Astrocyte (in vitro differentiated cells and primary cell): ENCODE measurements at regions not wholly inside any gene's neighbourhood (a gene's known extent, or its start where the extent isn't known, plus 50 kb on each side); places are given as distances from the start of the nearest gene placed in this dataset.
A peak's percentile ranks its signal among the peaks of the same experiment; 100 is the strongest.

Experiments
- DNase-seq: peaks from one replicate; pipeline ENCODE4 v3.0.0-alpha.2; 2010; ENCODE audit warnings: low read depth
- FAIRE-seq: peaks from 2 replicates; lab custom pipeline; 2011; peaks lifted over from hg19 to GRCh38; lab: Jason Lieb, UNC
- H2AFZ ChIP-seq: 2 replicates; pipeline ENCODE4 v1.6.0; 2012; ENCODE audit warnings: low read depth, low read length, inconsistent platforms
- H3K27ac ChIP-seq: 2 replicates; pipeline ENCODE4 v1.5.1; 2011; ENCODE audit warnings: low read depth, low read length, inconsistent platforms
- H3K27me3 ChIP-seq: 2 replicates; pipeline ENCODE4 v1.6.0; 2011; ENCODE audit warnings: low read length, inconsistent platforms; ENCODE audit not compliant: insufficient read depth
- H3K36me3 ChIP-seq: 2 replicates; pipeline ENCODE4 v1.5.1; 2011; ENCODE audit warnings: low read length, inconsistent platforms; ENCODE audit not compliant: insufficient read depth
- H3K4me1 ChIP-seq: 2 replicates; pipeline ENCODE4 v1.5.1; 2011; ENCODE audit warnings: low read length, inconsistent platforms; ENCODE audit not compliant: insufficient read depth
- H3K4me2 ChIP-seq: 2 replicates; pipeline ENCODE4 v1.6.0; 2012; ENCODE audit warnings: low read length, inconsistent platforms
- H3K4me3 ChIP-seq: 2 replicates; pipeline ENCODE4 v1.5.1; 2011; ENCODE audit warnings: low read depth, mild to moderate bottlenecking, low read length, inconsistent platforms; ENCODE audit not compliant: insufficient read depth
- H3K79me2 ChIP-seq: 2 replicates; pipeline ENCODE4 v1.6.0; 2012; ENCODE audit warnings: mild to moderate bottlenecking, low read length, inconsistent platforms; ENCODE audit not compliant: insufficient read depth
- H3K9ac ChIP-seq: 2 replicates; pipeline ENCODE4 v1.6.0; 2012; ENCODE audit warnings: mild to moderate bottlenecking, low read length, inconsistent platforms
- H3K9me3 ChIP-seq: 2 replicates; pipeline ENCODE4 v1.5.1; 2012; ENCODE audit warnings: low read depth, mild to moderate bottlenecking, low read length, inconsistent platforms; ENCODE audit not compliant: insufficient read depth
- H4K20me1 ChIP-seq: 2 replicates; pipeline ENCODE4 v1.6.0; 2012; ENCODE audit warnings: low read length, inconsistent platforms; ENCODE audit not compliant: insufficient read depth
- H3K27ac Mint-ChIP-seq: one replicate; pipeline ENCODE4 v1.8.0; 2021; ENCODE audit warnings: mild to moderate bottlenecking, mixed read lengths; ENCODE audit not compliant: unreplicated experiment
- H3K27me3 Mint-ChIP-seq: one replicate; pipeline ENCODE4 v1.8.0; 2021; ENCODE audit warnings: low read depth, mixed read lengths; ENCODE audit not compliant: unreplicated experiment
- H3K36me3 Mint-ChIP-seq: one replicate; pipeline ENCODE4 v1.8.0; 2021; ENCODE audit warnings: low read depth, mixed read lengths; ENCODE audit not compliant: unreplicated experiment
- H3K4me1 Mint-ChIP-seq: one replicate; pipeline ENCODE4 v1.8.0; 2021; ENCODE audit warnings: low read depth, mixed read lengths; ENCODE audit not compliant: unreplicated experiment
- H3K4me3 Mint-ChIP-seq: one replicate; pipeline ENCODE4 v1.8.0; 2021; ENCODE audit warnings: mild to moderate bottlenecking, moderate library complexity, mixed read lengths; ENCODE audit not compliant: unreplicated experiment
- H3K9me3 Mint-ChIP-seq: one replicate; pipeline ENCODE4 v1.8.0; 2021; ENCODE audit warnings: mild to moderate bottlenecking, mixed read lengths; ENCODE audit not compliant: unreplicated experiment
- EZH2 ChIP-seq: IDR thresholded peaks from 2 replicates; pipeline ENCODE4 v1.6.1; 2012; ENCODE audit warnings: mild to moderate bottlenecking, low read length, inconsistent platforms; ENCODE audit not compliant: insufficient read depth
- TF ChIP-seq, protein P1 (sequence below): IDR thresholded peaks from 2 replicates; pipeline ENCODE4 v1.5.1; 2011; ENCODE audit warnings: low read depth, mild to moderate bottlenecking, inconsistent platforms, low read length, moderate library complexity; ENCODE audit not compliant: insufficient read depth

DNA sequence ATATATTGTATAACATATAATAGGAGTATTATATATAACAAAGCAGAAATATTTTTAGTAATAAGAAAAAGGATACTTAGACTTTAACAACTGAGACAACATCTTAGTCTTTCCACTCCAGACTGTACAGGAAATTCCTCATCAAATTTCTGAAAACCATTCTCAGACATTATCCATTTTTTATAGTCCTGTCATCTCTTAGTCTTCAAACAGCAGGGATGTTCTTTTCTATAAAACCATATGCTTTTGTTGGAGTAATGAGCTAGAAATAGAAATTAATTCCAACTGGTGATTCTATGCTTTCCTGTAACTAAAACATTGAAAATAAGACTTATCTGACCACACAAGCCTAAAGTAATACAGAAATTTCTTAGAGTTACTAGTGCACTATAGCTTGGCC lies 82.2 kb upstream of the CSNK1A1L start:
- FAIRE-seq: peak; percentile 78
- TF ChIP-seq, protein P1, sequence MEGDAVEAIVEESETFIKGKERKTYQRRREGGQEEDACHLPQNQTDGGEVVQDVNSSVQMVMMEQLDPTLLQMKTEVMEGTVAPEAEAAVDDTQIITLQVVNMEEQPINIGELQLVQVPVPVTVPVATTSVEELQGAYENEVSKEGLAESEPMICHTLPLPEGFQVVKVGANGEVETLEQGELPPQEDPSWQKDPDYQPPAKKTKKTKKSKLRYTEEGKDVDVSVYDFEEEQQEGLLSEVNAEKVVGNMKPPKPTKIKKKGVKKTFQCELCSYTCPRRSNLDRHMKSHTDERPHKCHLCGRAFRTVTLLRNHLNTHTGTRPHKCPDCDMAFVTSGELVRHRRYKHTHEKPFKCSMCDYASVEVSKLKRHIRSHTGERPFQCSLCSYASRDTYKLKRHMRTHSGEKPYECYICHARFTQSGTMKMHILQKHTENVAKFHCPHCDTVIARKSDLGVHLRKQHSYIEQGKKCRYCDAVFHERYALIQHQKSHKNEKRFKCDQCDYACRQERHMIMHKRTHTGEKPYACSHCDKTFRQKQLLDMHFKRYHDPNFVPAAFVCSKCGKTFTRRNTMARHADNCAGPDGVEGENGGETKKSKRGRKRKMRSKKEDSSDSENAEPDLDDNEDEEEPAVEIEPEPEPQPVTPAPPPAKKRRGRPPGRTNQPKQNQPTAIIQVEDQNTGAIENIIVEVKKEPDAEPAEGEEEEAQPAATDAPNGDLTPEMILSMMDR: no peak
- no peak for TF ChIP-seq EZH2

DNA sequence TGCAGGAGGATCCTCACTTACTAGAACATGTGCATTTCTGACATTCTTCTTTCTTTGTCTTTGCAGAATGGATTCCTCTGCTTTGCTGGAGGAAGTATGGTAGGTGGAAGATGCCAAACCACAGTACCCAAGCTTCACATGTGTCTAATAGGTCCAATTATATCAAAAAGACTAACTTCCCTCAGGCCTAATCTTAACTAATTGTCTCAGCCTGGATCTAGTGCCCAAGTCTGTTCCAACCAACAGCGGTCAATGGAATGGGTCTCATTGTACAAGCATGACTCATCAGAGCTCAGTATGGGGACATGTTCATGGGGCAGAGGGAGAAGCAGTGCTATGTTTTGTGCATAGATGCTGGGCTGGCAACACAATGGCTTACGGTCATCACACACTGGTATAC lies 81.6 kb upstream of the CSNK1A1L start:
- H3K27me3 ChIP-seq: no peaks in the 10 kb centered on the region
- no peak overlapping the region for H3K4me2 ChIP-seq
- no peaks in the 10 kb centered on the region for H3K9me3 ChIP-seq
- H3K36me3 Mint-ChIP-seq: no peaks in the 10 kb centered on the region
- peaks cover 7% of the 10 kb centered on the region for H3K4me1 ChIP-seq
- H2AFZ ChIP-seq: peak overlapping the region; percentile 39
- no peaks in the 10 kb centered on the region for H4K20me1 ChIP-seq
- no peak overlapping the region for H3K4me3 ChIP-seq
- peak overlapping the region; percentile 29 for H3K27ac ChIP-seq
- peaks cover 12% of the 10 kb centered on the region for H3K9me3 Mint-ChIP-seq
- H3K79me2 ChIP-seq: no peaks in the 10 kb centered on the region
- H3K36me3 ChIP-seq: no peaks in the 10 kb centered on the region
- DNase-seq (peak; percentile 89), FAIRE-seq (peak; percentile 9)
- no peak overlapping the region for H3K9ac ChIP-seq
- H3K27me3 Mint-ChIP-seq: no peaks in the 10 kb centered on the region
- H3K4me1 Mint-ChIP-seq: peaks cover 5% of the 10 kb centered on the region
- TF ChIP-seq EZH2: no peak
- TF ChIP-seq, protein P1: no peak
- H3K4me3 Mint-ChIP-seq: no peak overlapping the region
- H3K27ac Mint-ChIP-seq: no peak overlapping the region

More for the DNA sequence above, 82.2 kb upstream of the CSNK1A1L start:
- Mint-ChIP-seq H3K4me1 (peaks cover 5% of the 10 kb centered on the region), H3K9me3 (peaks cover 12% of the 10 kb centered on the region), H3K4me3 (no peak overlapping the region), H3K36me3 (no peaks in the 10 kb centered on the region), H3K27me3 (no peaks in the 10 kb centered on the region), H3K27ac (no peak overlapping the region)
- H3K4me3 ChIP-seq: no peak overlapping the region
- H3K27me3 ChIP-seq: no peaks in the 10 kb centered on the region
- H3K4me1 ChIP-seq: peaks cover 7% of the 10 kb centered on the region
- no peaks in the 10 kb centered on the region for H3K36me3 ChIP-seq
- H3K79me2 ChIP-seq: no peaks in the 10 kb centered on the region
- peak; percentile 76 for DNase-seq
- H3K4me2 ChIP-seq: no peak overlapping the region
- no peaks in the 10 kb centered on the region for H4K20me1 ChIP-seq
- H3K9ac ChIP-seq: no peak overlapping the region
- H3K9me3 ChIP-seq: no peaks in the 10 kb centered on the region
- H2AFZ ChIP-seq: no peak overlapping the region
- peak overlapping the region; percentile 31 for H3K27ac ChIP-seq

DNA sequence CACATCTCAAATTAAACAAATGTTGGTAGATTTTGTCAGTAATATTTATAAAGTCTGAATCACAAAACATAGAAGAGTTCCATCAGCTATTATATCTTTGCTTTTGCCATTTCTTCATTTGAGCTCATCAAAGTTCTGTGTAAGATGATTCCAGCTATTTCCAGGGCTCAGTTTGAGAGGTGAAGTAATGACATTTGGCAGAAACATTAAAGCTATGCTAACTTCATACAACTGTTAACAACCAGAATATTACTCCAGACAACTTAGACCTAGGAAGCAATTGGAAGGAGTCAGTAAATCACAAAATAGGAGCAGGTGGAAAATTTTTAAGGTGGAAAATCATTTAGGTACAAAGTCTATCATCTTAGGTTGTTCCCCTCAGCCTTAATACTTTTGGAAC lies 76.2 kb upstream of the CSNK1A1L start:
- H3K4me1 ChIP-seq: no peaks in the 10 kb centered on the region
- no peak overlapping the region for H2AFZ ChIP-seq
- H3K4me3 Mint-ChIP-seq: no peak overlapping the region
- no peak overlapping the region for H3K4me3 ChIP-seq
- H3K4me2 ChIP-seq: no peak overlapping the region
- no peaks in the 10 kb centered on the region for H3K27me3 ChIP-seq
- no peaks in the 10 kb centered on the region for H3K36me3 Mint-ChIP-seq
- no peak overlapping the region for H3K27ac Mint-ChIP-seq
- H3K9me3 Mint-ChIP-seq: peaks cover 5% of the 10 kb centered on the region
- no peaks in the 10 kb centered on the region for H3K4me1 Mint-ChIP-seq
- DNase-seq (no peak), FAIRE-seq (no peak)
- H3K27me3 Mint-ChIP-seq: no peaks in the 10 kb centered on the region
- no peak for TF ChIP-seq EZH2
- TF ChIP-seq, protein P1: no peak
- no peaks in the 10 kb centered on the region for H4K20me1 ChIP-seq
- H3K79me2 ChIP-seq: no peaks in the 10 kb centered on the region
- no peaks in the 10 kb centered on the region for H3K9me3 ChIP-seq
- no peaks in the 10 kb centered on the region for H3K36me3 ChIP-seq
- H3K9ac ChIP-seq: no peak overlapping the region
- no peak overlapping the region for H3K27ac ChIP-seq
